GM21515 (cell line): ENCODE measurements at regions not wholly inside any gene's neighbourhood (a gene's known extent, or its start where the extent isn't known, plus 50 kb on each side); places are given as distances from the start of the nearest gene placed in this dataset.
"Not testable (repeated sequence)": the region's sequence is repeated elsewhere in the genome, so short reads cannot be mapped to it uniquely, and the experiment has no call there.

Source experiments
- ATAC-seq: cut with Tn5 transposase; IDR thresholded peaks from one replicate; pipeline ENCODE4 v1.9.1; 2021; ENCODE audit not compliant: unreplicated experiment

GRCh38 chr3:65303431-65303830 lies 615.6 kb upstream of the ADAMTS9 start:
- ATAC-seq, result no peak

DNA sequence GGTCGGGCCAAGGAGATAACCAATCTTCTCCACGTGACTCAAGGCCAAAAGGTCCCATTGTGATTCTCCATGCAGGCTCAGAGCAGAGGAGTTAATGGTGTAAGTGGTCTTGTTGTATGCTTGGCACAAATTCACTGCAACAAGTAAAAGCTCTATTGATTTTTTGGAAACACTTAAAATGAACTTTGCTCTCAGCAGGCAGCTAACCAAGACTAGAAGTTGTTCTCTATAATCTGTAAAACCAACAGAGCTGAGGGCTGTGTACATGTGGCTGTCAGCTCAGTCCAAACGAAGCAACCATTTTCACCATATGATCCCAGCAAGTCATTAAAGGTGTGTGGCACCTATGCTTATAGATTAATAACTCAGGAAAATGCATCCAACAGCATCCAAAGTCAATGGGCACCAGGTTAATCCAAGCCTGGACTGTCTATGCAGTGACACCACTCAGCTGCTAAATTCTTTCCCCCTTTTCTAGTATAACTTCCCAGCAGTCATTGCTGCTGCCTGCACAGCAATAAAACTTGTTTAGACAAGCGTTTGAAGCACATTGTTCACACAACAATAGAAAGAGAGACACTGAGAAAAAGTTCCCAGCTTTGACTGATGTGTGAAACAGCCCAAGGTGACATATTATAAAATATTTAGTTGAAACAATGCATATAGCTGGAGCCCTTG lies 603.8 kb upstream of the ADAMTS9 start:
- ATAC-seq, result no peak

DNA sequence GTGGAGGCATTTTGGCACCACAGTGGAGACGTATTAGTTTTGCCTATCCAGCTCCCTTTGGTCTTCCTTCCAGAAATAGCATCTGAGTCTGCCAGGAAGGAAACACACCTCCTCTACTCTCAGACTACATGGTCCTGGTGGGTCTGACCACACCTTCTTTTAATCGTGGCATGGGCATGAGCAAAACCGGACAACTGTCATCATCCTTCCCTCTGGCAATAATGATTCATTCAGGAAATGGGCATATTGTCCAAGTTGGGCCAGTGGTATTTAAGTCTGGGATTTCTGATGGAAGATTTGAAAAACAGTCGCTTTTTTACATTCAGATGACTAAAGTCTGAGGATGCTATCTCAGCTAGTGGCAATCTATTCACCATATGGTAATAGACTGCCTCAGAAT lies 601.0 kb upstream of the ADAMTS9 start:
- ATAC-seq, result no peak

DNA sequence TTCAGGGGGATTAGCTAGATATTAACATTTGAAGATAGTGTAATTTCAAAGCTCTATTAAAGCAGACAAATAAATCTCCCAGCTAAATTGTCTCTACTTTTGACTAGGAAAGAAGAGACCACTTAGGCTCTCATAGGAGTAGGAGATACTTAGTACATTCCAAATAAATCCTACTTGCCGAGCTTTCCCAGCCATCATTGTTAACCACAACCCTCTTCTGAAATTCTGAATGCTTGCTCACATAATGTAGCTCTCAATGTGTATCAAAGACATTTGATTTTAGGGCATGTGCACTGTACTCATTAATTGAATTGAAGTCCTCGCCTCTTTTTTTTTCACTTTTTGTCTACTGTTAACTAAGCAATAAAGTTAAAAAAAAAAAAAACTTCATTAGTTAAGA lies 598.2 kb upstream of the ADAMTS9 start:
- no peak for ATAC-seq

GRCh38 chr3:65284961-65285360 lies 597.2 kb upstream of the ADAMTS9 start:
- no peak for ATAC-seq

- ATAC-seq, result no peak
These were observed 596.7 kb upstream of the ADAMTS9 start for GRCh38 chr3:65284546-65284945.

- ATAC-seq, result no peak
These were observed 591.5 kb upstream of the ADAMTS9 start for GRCh38 chr3:65279225-65279782.

GRCh38 chr3:65277798-65278197 lies 590.0 kb upstream of the ADAMTS9 start:
- no peak for ATAC-seq

- no peak for ATAC-seq
These were observed 588.8 kb upstream of the ADAMTS9 start for GRCh38 chr3:65276551-65276950.

- ATAC-seq, result no peak
These were observed 580.6 kb upstream of the ADAMTS9 start for GRCh38 chr3:65268426-65268825.

DNA sequence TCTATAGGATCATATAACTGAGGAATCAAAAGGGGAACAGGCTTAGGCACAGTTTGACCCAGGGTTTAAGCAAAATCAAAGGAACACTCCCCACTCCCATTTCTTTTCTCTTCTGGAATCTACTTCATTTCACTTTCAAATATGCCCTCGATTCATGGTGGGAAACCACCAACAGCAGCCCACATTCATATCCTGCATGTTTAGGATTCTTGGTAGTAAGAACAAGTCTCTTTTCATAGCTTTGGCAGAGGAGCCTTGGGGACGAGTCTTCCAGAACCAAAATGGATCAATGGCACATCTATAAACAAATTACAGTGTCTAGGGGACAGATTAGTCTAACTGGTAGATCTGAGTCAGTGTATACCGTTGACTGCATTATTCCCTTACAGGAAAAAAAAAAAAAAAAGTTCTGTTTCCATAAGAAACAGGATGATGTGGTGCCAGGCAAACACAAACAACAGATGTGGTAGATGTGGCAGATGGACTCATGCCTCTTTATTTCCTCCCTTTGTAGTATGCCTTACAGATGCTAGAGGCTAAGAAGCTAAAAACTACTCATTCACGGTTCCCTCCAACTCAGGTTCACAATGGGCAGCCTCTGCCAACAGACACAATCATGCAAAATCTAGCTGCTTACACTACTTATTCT lies 578.3 kb upstream of the ADAMTS9 start:
- no peak for ATAC-seq

- no peak for ATAC-seq
These were observed 577.7 kb upstream of the ADAMTS9 start for GRCh38 chr3:65265511-65265910.

- ATAC-seq, result no peak
These were observed 574.7 kb upstream of the ADAMTS9 start for GRCh38 chr3:65262548-65262947.

DNA sequence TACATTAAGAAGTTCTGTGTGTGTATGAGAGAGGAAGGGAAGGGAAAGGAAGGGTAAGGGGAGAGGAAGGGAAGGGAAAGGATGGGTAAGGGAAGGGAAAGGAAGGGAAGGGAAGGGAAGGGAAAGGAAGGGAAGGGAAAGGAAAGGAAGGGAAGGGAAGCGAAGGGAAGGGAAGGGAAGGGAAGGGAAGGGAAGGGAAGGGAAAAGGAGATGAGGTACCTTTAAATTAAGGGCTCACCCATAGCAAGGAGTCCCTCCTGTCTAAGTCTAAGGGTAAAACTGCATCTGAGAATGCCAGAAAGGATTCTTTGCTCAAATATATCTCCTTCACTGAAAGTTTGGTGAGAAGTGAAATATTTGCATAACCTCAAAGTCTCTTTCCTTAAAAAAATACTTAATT lies 572.1 kb upstream of the ADAMTS9 start:
- no peak for ATAC-seq

GRCh38 chr3:65252914-65253313 lies 565.1 kb upstream of the ADAMTS9 start:
- not testable (repeated sequence) for ATAC-seq

GRCh38 chr3:65252266-65252665 lies 564.5 kb upstream of the ADAMTS9 start:
- ATAC-seq, result no peak

DNA sequence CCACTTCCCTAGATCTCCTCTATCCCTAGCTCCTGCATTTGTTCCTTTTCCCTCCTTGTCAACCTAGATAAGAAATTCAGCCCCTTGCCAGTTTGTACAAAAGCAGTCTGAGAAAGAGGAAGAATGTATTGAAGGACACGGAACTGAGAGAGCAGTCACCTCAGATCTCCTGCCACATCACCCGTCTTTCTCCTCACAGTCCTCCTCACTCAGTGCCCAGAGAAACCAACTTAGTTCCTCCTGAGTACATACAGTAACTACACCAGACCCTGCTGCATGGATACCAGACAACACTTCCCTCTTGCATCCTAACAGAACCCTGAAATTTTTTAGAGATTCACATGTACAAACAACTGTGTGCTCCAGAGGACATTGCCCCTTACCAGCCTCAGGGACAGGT lies 563.6 kb upstream of the ADAMTS9 start:
- ATAC-seq, result no peak

DNA sequence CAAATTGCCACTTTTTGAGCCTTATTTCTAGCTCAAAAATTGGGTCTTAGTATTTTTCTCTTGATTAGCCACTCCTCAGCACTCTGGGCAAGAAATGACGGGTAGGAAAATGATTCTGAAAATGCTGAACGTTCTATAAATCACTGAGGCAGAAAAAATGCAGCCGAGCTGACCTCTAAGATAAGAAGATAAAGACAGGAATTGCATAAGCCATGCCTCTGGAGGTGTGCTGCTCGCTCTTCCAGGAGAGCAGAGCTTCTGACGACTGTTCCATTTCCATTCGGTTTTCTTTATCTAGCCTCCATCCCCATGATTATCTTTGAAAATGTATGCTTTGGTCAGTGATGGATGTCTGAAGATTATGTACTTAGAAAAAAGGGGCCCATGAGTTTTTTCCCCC lies 558.8 kb upstream of the ADAMTS9 start:
- no peak for ATAC-seq

DNA sequence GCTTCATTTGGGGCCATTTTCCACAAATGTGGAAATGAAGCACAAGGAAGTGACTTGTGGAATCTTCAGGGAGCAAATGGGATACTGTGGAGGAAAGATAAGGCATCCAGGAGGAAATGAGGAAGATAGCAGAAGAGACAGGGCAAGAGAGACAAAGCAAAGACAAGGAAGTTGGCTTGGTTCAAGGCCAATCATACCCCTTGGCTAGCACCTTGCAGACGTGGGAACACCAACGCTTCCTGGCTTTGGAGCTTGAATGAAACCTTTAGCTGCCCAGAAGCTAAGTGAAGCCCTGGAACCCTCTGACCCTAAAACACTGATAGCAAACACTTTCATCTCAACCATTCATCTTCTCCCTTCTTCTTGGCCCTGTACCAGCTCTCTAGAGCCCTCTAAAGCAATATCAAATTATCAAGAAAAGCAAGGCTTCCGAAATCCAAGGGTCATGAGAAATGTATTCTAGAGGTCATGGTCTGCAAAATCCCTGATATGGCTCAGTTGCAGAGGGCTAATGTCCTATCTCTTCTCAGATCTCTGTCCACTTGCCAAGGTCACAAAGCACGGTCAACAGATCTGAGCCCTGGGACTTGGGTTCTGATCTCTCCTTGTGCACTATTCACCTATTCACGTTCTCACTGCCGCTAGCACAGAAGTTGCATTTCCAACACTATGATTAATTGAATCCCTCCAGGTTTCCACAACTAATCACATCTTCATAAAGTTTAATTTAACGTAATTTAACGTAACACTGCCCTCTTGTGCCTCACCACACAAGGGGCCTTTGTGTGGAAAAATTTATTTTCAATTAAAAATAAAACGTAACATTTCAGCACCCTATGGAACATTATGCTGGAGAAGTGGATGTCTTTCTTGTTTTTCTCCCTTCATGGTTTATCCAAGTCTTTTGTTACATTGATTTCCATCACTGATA lies 557.6 kb upstream of the ADAMTS9 start:
- no peak for ATAC-seq

DNA sequence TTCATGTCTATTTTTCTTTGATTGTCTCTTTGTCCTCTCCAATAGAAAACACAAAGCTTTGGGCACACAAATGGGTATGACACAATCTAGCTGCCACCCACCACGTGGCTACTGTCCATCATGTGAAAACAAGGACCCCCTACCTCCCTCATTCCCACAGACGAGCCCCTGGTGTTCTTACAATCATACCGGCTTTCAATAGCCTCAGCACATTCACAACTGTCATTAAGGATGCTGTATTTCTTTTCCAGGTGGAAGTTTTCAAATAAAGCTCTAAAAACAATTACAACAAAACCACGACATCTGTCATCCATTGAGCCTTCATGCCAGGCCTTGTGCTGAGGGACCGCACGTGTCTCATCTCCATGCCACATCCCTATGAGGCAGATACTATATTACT lies 552.6 kb upstream of the ADAMTS9 start:
- no peak for ATAC-seq

DNA sequence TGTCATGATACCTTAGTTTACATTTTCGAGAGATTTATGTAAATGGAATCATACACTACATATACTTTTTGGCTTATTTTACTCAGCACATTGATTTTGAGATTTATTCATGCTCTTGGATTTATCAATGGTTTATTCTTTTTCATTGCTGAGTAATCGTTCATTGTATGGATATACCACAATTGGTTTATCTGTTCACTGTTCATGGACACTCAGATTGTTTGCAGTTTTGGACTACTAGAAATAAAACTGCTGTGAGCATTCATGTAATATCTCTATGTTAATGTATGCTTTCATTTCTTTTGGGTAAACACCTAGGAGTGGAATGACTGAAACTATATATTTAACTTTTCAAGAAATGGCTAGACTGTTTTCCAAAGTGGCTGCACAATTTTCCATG lies 550.9 kb upstream of the ADAMTS9 start:
- no peak for ATAC-seq

DNA sequence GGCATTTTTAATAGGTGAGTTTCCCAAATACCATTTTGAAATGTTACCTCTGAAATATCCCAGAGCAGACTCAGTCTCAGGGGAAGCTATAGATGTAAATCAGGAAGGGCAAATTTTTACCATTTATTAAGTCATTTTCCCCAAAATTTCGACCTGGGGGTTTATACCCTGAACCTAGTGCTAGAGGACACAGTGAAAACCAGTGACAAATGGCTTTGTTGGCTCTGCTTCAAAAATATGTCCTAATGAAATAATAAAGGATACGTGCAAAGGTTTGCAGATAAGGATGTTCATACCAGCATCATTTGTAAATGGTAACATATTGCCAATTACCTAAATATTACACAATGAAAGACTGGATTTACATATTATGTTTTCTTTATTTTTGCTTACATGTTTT lies 546.7 kb upstream of the ADAMTS9 start:
- ATAC-seq, result no peak
